A172 (cell line): ENCODE measurements at regions not wholly inside any gene's neighbourhood (a gene's known extent, or its start where the extent isn't known, plus 50 kb on each side); places are given as distances from the start of the nearest gene placed in this dataset.
"Not testable (repeated sequence)": the region's sequence is repeated elsewhere in the genome, so short reads cannot be mapped to it uniquely, and the experiment has no call there.

Experiments
- DNase-seq: peaks from one replicate; pipeline ENCODE4 v3.0.0-alpha.2; 2015; ENCODE audit warnings: low spot score

GRCh38 chrY:10958122-10958521 is 1430.4 kb downstream of the TSPY10 start:
- DNase-seq = not testable (repeated sequence)

- DNase-seq = no peak
These were observed 1445.7 kb downstream of the TSPY10 start for GRCh38 chrY:10973422-10973821.

DNA sequence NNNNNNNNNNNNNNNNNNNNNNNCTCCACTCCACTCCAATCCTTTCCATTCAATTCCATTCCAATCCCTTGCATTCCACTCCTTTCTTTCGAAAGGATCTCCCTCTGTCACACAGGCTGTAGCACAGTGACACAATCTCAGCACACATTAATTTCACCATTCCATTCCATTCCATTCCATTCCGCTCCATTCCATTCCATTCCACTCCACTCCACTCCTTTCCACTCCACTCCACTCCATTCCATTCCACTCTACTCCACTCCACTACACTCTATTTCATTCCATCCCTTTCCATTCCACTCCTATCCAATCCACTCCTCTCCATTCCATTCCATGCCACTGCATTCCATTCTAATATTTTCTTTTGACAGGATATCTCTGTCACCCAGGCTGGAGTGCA is 1459.0 kb downstream of the TSPY10 start:
- no peak for DNase-seq

- DNase-seq = no peak
These were observed 1459.9 kb downstream of the TSPY10 start for GRCh38 chrY:10987626-10988025.

GRCh38 chrY:10993955-10994354 is 1466.3 kb downstream of the TSPY10 start:
- no peak for DNase-seq

DNA sequence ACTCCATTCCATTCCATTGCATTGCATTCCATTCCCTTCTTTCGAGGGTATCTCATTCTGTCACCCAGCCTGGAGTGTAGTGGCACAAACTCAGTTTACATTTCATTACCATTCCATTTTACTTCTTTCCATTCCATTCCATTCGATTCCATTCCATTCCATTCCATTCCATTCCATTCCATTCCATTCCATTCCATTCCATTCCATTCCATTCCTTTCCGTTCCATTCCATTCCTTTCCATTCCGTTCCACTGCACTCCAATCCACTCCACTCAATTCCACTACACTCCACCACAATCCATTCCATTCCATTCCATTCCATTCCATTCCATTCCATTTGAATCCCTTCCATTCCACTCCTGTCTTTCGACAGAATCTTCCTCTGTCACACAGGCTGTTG is 1472.0 kb downstream of the TSPY10 start:
- not testable (repeated sequence) for DNase-seq

DNA sequence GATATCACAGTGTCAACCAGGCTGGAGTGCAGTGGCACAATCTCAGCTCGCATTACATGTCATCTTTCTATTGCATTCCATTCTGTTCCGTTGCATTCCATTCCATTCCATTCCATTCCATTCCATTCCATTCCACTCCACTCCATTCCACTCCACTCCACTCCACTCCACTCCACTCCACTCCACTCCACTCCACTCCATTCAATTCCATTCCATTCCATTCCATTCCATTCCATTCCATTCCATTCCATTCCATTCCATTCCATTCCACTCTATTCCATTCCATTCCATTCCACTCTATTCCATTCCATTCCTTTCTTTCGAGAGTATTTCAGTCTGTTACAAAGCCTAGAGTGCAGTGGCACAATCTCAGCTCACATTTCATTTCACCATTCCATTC is 1486.5 kb downstream of the TSPY10 start:
- not testable (repeated sequence) for DNase-seq

- DNase-seq = no peak
These were observed 1495.1 kb downstream of the TSPY10 start for GRCh38 chrY:11022734-11023133.

GRCh38 chrY:11044234-11044883 is 1516.7 kb downstream of the TSPY10 start:
- DNase-seq = no peak

- DNase-seq = no peak
These were observed 1535.8 kb downstream of the TSPY10 start for GRCh38 chrY:11063486-11063885.

DNA sequence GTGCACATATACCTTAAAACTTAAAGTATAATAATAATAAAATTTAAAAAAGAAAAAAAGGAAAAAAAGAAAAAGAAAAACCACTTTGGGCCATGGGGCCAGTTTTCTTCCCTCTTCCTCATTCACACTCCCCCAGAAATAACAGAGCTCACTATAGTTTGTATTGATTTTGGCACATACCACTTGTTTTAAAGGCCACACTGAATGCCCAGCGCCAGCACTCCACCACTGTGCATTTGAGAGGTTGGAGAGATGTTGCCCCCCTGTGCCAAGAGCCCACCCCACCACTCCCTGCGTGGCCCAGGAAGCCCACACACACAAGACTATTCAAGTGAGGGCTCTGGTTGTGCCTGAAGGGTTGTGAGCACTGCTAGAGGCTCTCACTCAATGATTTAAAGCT is 1536.3 kb downstream of the TSPY10 start:
- DNase-seq = no peak

- no peak for DNase-seq
These were observed 1536.7 kb downstream of the TSPY10 start for GRCh38 chrY:11064376-11064775.

- no peak for DNase-seq
These were observed 1541.6 kb downstream of the TSPY10 start for GRCh38 chrY:11069271-11069670.

DNA sequence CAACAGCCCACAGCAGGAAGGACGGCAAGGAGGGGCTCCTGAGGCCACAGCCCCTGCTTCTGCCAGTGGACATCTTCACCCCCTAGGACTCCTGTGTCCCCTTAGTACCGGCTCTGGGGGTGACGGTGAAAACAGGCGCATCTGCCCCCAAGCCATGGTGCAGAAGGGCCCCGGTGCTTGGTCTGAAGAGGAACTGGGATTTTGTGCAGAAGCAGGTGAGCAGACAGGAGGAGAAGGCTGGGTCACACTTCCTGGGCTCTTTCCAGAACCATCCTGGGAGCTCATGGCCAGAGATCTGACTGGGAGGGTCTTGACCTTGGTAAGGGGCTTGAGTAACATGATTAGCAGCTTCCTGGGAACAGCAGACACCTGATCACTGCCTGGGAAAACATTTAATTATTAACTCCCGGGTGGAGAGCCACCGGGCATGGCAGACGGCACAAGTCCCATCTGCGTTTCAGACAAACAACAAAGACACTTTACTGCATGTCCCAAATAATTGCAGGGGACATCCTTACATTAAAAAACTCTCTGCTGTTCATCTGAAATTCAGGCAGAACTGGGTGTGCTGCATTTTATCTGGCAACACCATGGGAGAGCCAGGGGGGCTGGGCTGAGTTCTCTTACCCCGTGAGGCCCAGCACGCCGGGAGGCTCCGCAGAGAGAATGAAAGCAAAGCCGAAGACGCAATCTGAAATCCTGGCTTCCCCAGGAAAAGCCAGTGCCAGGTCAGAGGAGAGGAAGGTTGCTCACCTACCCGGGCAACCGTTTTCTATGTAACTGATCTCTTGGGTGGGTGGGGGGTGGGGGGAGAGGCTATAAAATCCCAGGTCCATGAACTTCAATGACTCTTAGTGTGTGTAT is 1542.8 kb downstream of the TSPY10 start:
- no peak for DNase-seq

DNA sequence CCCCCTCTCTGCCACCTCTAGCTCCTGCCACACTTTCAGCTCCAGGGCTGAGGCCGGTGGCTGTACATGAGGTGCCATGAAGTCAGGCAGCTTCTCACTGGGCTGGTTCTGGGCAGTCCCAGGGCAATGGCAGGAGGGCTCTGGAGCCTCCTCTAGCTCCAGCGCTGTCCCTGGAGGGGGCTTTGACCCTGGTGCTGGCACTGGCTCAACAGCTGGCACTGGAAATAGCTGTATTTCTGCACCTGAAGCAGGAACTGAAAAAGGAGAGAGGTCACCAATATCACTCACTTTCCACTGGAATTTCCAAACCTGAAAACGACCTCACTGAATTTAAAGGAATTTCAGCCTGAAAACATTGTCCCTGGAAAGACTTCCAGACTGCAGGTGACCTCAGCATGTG is 1558.1 kb downstream of the TSPY10 start:
- not testable (repeated sequence) for DNase-seq

DNA sequence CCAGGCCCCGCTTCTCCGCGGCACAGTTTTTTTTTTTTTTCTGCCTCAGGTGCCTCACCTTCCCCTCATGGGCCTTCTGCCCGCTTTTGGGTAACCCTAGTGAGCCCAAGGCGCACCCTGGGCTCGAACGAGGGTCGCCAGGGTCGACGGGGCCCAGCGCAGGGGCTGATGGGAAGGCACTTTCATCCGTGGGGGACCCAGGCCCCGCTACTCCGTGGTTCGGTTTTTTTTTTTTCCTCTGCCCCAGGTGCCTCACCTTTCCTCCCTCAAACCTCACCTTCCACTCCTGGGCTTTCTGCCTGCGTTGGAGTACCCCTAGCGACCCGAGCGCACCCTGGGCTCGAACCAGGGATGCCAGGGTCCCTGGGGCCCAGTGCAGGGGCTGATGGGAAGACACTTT is 1569.8 kb downstream of the TSPY10 start:
- DNase-seq = not testable (repeated sequence)

GRCh38 chrY:11098419-11098818 is 1570.7 kb downstream of the TSPY10 start:
- not testable (repeated sequence) for DNase-seq

- DNase-seq = no peak
These were observed 1571.3 kb downstream of the TSPY10 start for GRCh38 chrY:11099004-11099403.

DNA sequence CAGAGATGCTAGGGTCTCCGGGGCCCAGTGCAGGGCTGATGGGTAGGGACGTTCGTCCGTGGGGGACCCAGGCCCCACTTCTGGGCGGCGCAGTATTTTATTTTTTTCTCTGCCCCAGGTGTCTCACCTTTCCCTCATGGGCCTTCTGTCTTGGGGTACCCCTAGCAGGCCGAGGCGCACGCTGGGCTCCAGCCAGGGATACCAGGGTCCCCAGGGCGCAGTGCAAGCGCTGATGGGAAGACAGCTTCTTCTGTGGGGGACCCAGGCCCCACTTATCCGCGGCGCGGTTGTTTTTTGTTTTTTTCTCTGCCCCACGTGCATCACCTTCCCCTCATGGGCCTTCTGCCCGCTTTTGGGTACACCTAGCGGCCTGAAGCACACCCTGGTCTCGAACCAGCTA is 1572.8 kb downstream of the TSPY10 start:
- not testable (repeated sequence) for DNase-seq

DNA sequence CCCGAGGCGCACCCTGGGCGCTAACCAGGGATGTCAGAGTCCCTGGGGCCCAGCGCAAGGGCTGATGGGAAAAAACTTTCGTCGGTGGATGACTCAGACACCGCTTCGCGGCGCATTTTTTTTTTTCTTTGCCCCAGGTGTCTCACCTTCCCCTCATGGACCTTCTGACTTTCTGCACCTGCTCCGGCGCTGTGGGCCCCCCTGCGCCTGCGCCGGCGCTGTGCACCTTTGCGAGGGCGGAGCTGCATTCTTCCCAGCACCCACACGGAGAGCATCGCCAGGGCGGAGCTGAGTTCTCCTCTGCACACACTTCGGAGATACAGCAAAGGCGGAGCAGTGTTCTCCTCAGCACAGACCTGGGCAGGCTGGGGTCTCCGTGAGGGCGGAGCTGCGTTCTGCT is 1575.3 kb downstream of the TSPY10 start:
- DNase-seq = not testable (repeated sequence)

DNA sequence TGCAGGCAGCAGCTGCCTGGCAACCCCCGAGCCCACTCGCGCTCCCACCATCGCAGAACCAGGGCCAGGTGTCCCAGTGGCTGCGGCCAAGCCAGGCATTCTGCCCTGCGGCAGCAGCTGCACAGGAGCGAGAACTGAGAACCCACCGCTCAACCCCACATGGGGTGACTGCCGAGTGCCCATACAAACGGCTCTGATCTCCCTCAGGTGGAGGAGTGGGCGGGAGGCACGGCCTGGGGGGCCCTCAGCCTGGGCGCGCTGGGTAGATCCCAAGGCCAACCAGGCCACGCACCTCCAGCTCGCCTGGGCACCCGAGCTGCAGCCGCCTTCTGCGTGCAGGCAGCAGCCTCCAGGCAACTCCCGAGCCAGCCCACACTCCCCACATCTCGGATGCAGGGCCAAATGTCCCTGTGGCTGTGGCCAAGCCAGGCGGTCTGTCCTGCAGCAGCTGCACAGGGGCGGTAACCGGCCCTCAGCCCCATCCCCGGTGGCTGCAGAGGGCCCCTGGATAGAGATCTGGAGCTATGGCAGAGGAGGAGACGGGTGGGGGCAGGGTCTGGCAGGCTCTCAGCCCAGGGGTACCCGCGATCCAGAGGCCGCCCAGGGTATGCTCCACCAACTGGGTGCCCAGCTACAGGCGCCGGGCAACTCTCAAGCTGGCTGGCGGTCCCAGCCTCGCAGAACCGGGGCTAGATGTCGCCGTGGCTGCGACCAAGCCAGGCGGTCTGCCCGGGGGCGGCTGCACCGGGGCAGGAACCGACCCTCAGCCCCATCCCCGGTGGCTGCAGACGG is 1579.6 kb downstream of the TSPY10 start:
- DNase-seq = not testable (repeated sequence)

DNA sequence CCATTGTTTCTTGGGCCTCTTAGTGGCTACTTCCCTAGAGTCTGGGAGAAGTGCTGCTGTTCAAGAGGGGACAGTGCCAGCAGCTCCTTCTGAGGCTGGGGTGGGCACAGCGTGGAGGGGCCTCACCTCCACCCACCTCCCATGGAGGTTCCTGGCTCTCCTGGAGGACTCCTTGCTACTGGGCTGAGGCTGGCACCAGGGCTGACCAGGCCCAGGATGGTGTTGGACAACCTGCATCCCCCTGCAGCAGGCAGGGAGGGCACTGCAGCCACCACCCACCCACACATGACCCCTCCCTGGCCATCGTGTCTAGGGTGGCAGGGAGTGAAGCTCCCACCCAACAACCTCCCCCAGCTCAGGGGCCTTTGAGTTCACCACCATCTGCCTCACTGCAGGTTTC is 1549.3 kb upstream of the USP9Y start:
- DNase-seq = not testable (repeated sequence)
